ENCODE measurements at regions not wholly inside any gene's neighbourhood (a gene's known extent, or its start where the extent isn't known, plus 50 kb on each side); places are given as distances from the start of the nearest gene placed in this dataset.
A peak's percentile ranks its signal among the peaks of the same experiment; 100 is the strongest.

DNA sequence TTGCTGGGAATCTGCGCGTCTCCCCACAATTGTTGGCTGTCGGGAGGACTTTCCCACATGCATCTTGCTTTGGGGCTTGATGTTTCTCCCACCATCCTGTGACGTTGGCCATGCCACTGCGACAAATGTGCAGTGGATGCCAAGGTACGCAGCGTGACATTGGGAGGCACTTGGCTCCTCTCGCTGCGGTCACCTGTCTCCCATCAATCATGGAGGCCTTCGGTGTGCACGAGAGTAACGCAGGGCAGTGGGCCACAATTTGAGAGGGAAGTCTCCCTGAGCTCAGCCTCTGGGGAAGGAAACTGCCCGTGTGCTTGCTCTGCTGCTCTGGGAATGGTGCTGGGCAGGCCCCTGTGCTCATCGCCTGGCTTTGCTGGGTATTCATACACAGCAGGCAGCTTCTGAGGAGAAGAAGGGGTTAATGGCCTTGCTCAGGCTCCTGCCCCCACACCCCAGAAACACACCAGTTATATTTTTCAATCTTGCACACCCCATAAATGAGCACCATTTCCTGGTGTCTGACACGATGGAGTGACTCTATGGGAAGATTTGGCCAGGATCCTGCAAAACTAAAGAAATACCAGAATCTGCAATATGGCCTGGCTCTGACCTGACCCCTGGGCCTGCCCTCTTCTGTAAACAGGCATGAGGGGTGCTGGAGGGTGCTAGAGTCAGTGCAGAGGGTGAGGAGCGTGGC, 153.5 kb downstream of the ADAMTS15 start:
- TF ChIP-seq, protein P1, sequence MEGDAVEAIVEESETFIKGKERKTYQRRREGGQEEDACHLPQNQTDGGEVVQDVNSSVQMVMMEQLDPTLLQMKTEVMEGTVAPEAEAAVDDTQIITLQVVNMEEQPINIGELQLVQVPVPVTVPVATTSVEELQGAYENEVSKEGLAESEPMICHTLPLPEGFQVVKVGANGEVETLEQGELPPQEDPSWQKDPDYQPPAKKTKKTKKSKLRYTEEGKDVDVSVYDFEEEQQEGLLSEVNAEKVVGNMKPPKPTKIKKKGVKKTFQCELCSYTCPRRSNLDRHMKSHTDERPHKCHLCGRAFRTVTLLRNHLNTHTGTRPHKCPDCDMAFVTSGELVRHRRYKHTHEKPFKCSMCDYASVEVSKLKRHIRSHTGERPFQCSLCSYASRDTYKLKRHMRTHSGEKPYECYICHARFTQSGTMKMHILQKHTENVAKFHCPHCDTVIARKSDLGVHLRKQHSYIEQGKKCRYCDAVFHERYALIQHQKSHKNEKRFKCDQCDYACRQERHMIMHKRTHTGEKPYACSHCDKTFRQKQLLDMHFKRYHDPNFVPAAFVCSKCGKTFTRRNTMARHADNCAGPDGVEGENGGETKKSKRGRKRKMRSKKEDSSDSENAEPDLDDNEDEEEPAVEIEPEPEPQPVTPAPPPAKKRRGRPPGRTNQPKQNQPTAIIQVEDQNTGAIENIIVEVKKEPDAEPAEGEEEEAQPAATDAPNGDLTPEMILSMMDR (IDR thresholded peaks at IDR 0.05; ENCODE audit: insufficient read depth, low read length) = no peak
- no peak for DNase-seq (ENCODE audit: low read depth)
- no peak overlapping the region for H3K4me3 ChIP-seq (ENCODE audit: low read depth, low read length)

DNA sequence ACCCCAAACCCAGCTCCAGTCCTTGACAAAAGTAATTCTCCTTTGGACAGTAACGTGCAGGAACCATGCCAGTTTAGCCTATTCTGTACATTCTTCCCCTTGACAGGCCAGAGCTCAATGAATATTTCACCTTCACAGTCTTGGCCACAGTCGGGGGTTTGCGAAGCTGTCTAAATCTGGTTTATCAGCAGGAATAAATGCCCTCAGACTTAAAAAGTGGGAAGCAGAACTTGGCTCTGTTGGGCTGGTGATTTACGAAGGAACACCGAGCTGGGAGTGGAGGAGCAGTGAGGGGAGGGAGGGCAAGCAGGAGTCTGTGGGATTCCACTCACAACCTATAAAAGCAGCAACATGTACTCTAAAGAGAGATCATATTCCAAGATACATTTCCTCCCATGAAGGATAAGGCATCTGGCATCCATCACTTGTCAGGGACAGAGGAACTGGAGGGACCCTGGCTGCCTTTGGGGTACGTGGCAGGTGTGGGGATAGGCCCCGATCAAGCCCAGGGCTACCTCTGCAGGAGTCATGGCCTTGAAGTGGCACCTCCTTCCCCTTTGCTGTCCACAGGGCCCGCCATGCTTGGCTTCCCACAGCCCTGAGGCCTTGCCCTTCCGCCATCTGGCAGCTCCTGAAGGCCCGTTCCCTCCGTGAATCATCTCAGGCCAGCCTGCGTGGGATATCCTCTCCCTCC, 154.3 kb downstream of the ADAMTS15 start:
- no peak overlapping the region for H3K4me3 ChIP-seq (ENCODE audit: low read depth, low read length)
- no peak for DNase-seq (ENCODE audit: low read depth)
- TF ChIP-seq, protein P1 (IDR thresholded peaks at IDR 0.05; ENCODE audit: insufficient read depth, low read length) = no peak

DNA sequence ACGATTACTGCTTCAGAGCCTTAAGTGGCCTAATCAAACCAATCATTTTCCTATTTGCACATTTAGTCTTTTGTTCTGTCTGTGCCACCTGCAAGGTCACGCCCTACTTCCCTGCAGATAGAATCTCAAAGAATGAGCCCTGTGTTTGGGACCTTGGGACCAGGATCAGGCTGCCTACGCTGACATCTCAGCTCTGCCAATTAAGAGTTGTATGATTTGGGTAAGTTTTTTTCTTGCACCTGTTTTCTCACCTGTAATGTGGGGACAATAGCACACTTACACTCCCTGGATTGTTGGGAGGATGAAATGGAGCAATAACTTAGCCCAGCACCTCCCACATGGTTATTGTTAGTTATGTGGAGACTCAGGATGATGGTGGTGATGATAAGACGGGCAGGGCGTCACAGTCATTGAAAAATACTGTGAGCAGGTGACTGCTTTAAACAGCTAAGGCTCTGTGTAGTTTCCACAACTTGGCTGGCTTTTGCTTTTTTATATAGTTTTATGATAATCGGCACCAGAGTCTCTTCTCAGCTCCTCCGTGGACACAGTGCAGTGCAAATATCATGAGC, 155.0 kb downstream of the ADAMTS15 start:
- no peak overlapping the region for H3K4me3 ChIP-seq (ENCODE audit: low read depth, low read length)

DNA sequence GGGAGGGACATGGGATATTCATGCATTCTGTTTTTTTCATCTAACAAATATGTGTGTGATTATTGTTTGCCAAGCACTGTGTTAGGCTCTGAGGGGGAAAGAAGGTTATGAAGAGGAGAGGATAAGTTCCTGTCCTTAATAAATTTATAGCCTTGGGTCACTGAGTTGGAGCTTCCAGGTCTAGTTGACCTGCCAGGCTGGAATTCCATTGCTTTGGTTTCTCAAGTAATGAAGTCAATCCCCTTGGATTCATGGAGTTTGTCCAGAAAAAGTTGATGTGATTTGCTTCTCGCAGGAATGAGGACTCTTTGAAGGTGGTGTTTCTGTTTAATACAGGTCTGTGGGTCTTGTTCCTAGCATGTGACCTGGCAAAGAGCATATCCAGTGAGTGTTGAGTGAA, 156.2 kb downstream of the ADAMTS15 start:
- H3K4me3 ChIP-seq (ENCODE audit: low read depth, low read length) = no peak overlapping the region
- TF ChIP-seq, protein P1 (IDR thresholded peaks at IDR 0.05; ENCODE audit: insufficient read depth, low read length) = no peak
- no peak for DNase-seq (ENCODE audit: low read depth)

More for the DNA sequence above, 155.0 kb downstream of the ADAMTS15 start:
- TF ChIP-seq, protein P1 (IDR thresholded peaks at IDR 0.05; ENCODE audit: insufficient read depth, low read length) = no peak
- DNase-seq (ENCODE audit: low read depth) = no peak

DNA sequence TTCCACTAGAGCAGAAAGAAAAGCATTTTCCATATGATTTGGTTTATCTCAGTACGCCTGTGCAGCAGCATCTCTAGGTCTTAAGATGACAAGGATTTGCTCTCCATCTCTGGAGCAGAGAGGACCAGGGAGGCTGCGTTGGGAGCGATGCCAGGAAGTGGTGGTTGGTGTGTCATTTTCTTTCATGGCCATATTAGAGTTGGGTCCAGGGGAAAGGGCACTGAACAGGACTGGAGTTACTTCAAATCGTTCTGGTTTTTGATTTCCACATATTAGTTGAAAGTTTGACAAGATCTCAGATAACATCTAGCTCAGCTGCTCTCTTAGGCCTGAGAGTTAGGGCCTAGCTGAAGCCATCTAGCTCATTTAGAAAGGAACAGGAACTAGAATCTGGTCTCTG, 157.7 kb downstream of the ADAMTS15 start:
- peak; percentile 46 for DNase-seq (ENCODE audit: low read depth)
- TF ChIP-seq, protein P1 (IDR thresholded peaks at IDR 0.05; ENCODE audit: insufficient read depth, low read length) = no peak
- no peak overlapping the region for H3K4me3 ChIP-seq (ENCODE audit: low read depth, low read length)

DNA sequence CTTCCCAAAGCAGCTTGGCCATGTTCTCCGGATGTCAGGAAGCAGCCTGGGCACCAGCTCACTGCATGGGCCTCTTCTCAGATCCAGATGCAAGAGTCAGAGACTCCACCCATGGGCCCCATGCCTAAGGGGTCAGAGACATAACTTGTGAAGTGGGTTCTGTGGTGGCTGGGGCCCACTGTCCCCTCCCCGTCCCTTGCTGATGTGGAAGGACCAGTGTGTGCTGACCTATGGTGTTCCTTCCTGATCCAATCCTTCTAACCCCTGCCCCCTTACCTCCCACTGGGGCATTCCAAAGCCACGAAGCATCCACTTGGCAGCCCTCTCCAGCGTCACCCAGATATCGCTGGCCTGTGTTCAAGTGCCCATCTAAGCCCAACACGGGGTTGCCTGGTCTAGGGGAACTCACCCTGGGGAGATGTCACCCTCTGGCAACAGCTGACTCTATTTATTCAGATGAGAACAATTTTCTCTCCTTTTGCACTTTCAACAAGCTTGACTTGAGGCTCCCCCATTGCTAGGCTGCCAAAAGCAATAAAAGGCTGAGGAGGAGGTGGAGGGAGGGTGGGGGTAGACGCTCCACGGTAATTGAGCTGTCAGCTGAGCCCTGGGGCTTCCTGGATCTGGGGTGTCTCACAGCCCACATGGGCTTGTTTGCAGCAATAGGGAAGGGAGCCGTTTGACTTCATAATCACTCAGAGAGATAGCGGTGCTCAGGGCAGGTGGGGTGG, 158.5 kb downstream of the ADAMTS15 start:
- TF ChIP-seq, protein P1 (IDR thresholded peaks at IDR 0.05; ENCODE audit: insufficient read depth, low read length) = no peak

More for the DNA sequence above, 158.5 kb downstream of the ADAMTS15 start:
- DNase-seq (ENCODE audit: low read depth) = peak; percentile 77
- no peak overlapping the region for H3K4me3 ChIP-seq (ENCODE audit: low read depth, low read length)
